ENCODE measurements at regions not wholly inside any gene's neighbourhood (a gene's known extent, or its start where the extent isn't known, plus 50 kb on each side); places are given as distances from the start of the nearest gene placed in this dataset.

DNA sequence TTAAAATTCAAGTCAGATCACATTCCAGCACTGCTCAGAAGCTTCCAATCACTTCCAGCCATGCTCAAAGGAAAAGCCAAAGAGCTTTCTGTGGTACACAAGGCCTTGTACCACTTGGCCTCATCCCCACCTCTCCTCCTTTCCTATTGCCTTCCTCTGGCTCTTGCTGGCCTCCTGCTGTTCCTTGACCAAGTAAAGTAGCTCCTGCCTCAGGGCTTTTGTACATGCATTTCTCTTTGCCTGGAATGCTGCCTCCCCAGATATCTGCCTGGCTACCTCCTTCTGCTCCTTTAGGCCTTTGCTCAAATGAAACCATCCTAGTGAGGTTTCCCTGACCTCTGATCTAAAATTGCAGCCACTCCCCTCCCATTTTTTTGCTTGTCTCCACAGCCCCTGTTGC lies 51.2 kb upstream of the TCL1B start:
- no peak overlapping the region for H3K4me3 ChIP-seq (replicated peaks; ENCODE audit: low read depth, low read length)
- TF ChIP-seq, protein P1, sequence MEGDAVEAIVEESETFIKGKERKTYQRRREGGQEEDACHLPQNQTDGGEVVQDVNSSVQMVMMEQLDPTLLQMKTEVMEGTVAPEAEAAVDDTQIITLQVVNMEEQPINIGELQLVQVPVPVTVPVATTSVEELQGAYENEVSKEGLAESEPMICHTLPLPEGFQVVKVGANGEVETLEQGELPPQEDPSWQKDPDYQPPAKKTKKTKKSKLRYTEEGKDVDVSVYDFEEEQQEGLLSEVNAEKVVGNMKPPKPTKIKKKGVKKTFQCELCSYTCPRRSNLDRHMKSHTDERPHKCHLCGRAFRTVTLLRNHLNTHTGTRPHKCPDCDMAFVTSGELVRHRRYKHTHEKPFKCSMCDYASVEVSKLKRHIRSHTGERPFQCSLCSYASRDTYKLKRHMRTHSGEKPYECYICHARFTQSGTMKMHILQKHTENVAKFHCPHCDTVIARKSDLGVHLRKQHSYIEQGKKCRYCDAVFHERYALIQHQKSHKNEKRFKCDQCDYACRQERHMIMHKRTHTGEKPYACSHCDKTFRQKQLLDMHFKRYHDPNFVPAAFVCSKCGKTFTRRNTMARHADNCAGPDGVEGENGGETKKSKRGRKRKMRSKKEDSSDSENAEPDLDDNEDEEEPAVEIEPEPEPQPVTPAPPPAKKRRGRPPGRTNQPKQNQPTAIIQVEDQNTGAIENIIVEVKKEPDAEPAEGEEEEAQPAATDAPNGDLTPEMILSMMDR (IDR thresholded peaks at IDR 0.05; ENCODE audit: low read length, missing control alignments), result no peak
- no peak for DNase-seq (ENCODE audit: low read depth)
